ENCODE measurements at regions not wholly inside any gene's neighbourhood (a gene's known extent, or its start where the extent isn't known, plus 50 kb on each side); places are given as distances from the start of the nearest gene placed in this dataset.

DNA sequence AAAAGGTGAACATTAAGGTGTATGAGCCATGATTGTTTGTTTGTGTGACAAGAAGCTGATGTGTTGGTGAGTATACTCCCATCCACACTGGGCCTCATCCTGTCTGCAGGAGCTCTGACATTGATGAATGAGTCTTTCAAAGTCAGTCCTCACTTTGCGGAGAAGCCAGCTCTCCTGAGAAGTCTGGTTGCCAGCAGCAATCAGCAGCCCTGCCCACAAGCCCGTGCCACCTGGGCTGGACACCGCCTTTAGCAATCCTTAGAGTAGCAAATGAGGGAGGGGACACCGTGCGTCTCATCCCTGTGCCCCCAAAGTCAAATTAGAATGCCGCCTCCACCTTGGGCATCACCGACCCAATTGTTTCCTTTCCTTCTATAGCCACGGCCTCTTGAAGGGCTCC is 174.8 kb upstream of the NECTIN1 start:
- H2AFZ ChIP-seq (ENCODE audit: low read length): no peak overlapping the region
- no peak overlapping the region for H3K4me2 ChIP-seq (ENCODE audit: low read length)
- H3K9me2 ChIP-seq (ENCODE audit: low read depth, low read length): no peaks in the 10 kb centered on the region
- no peaks in the 10 kb centered on the region for H3K9me3 ChIP-seq (ENCODE audit: low read length)
- TF ChIP-seq EZH2 (IDR thresholded peaks at IDR 0.05; ENCODE audit: borderline replicate concordance, low read length): no peak
- TF ChIP-seq, protein P1, sequence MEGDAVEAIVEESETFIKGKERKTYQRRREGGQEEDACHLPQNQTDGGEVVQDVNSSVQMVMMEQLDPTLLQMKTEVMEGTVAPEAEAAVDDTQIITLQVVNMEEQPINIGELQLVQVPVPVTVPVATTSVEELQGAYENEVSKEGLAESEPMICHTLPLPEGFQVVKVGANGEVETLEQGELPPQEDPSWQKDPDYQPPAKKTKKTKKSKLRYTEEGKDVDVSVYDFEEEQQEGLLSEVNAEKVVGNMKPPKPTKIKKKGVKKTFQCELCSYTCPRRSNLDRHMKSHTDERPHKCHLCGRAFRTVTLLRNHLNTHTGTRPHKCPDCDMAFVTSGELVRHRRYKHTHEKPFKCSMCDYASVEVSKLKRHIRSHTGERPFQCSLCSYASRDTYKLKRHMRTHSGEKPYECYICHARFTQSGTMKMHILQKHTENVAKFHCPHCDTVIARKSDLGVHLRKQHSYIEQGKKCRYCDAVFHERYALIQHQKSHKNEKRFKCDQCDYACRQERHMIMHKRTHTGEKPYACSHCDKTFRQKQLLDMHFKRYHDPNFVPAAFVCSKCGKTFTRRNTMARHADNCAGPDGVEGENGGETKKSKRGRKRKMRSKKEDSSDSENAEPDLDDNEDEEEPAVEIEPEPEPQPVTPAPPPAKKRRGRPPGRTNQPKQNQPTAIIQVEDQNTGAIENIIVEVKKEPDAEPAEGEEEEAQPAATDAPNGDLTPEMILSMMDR (IDR thresholded peaks at IDR 0.05; ENCODE audit: low read length): no peak
- no peak overlapping the region for H3K4me3 ChIP-seq (ENCODE audit: low read depth, low read length, poor library complexity, severe bottlenecking)
- H3K9ac ChIP-seq (ENCODE audit: low read length): no peak overlapping the region
- no peak overlapping the region for H3K27ac ChIP-seq (ENCODE audit: low read depth, low read length, poor library complexity, severe bottlenecking)
- H3K36me3 ChIP-seq (ENCODE audit: insufficient read depth, low read length): no peaks in the 10 kb centered on the region
- no peaks in the 10 kb centered on the region for H3K4me1 ChIP-seq (ENCODE audit: insufficient read depth, low read length, severe bottlenecking)
- no peaks in the 10 kb centered on the region for H3K27me3 ChIP-seq (ENCODE audit: insufficient read depth, low read length)
- H3F3A ChIP-seq (ENCODE audit: insufficient read depth, low read length): no peaks in the 10 kb centered on the region
- no peaks in the 10 kb centered on the region for H4K20me1 ChIP-seq (ENCODE audit: insufficient read depth, low read length)
- no peaks in the 10 kb centered on the region for H3K79me2 ChIP-seq (ENCODE audit: insufficient read depth, low read length)

DNA sequence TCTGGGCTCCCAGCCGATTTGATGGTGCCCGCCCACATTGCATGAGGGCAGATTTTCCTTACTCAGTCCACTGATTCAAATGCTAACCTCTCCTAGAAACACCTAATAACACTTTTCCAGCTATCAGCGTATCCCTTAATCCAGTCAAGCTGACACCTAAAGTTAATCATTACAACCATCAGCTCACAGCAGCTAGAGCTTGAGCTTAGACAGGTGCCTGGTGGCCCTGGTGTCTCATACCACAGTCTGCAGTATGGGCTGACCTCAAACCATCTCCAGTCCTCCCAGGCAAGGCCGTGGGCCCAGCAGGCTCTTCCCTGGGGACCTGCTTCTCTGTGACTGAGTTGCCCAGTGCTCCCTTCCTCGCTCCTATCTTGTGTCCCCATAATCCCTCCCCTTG is 174.4 kb upstream of the NECTIN1 start:
- H3K27me3 ChIP-seq (ENCODE audit: insufficient read depth, low read length): no peaks in the 10 kb centered on the region
- TF ChIP-seq, protein P1 (IDR thresholded peaks at IDR 0.05; ENCODE audit: low read length): no peak
- no peak for TF ChIP-seq EZH2 (IDR thresholded peaks at IDR 0.05; ENCODE audit: borderline replicate concordance, low read length)
- H3K4me1 ChIP-seq (ENCODE audit: insufficient read depth, low read length, severe bottlenecking): no peaks in the 10 kb centered on the region
- H3K27ac ChIP-seq (ENCODE audit: low read depth, low read length, poor library complexity, severe bottlenecking): no peak overlapping the region
- H3K4me3 ChIP-seq (ENCODE audit: low read depth, low read length, poor library complexity, severe bottlenecking): no peak overlapping the region
- no peak overlapping the region for H3K4me2 ChIP-seq (ENCODE audit: low read length)
- no peak overlapping the region for H3K9ac ChIP-seq (ENCODE audit: low read length)
- H3F3A ChIP-seq (ENCODE audit: insufficient read depth, low read length): no peaks in the 10 kb centered on the region
- no peaks in the 10 kb centered on the region for H4K20me1 ChIP-seq (ENCODE audit: insufficient read depth, low read length)
- H3K36me3 ChIP-seq (ENCODE audit: insufficient read depth, low read length): no peaks in the 10 kb centered on the region
- H2AFZ ChIP-seq (ENCODE audit: low read length): no peak overlapping the region
- H3K79me2 ChIP-seq (ENCODE audit: insufficient read depth, low read length): no peaks in the 10 kb centered on the region
- no peaks in the 10 kb centered on the region for H3K9me3 ChIP-seq (ENCODE audit: low read length)
- H3K9me2 ChIP-seq (ENCODE audit: low read depth, low read length): no peaks in the 10 kb centered on the region

DNA sequence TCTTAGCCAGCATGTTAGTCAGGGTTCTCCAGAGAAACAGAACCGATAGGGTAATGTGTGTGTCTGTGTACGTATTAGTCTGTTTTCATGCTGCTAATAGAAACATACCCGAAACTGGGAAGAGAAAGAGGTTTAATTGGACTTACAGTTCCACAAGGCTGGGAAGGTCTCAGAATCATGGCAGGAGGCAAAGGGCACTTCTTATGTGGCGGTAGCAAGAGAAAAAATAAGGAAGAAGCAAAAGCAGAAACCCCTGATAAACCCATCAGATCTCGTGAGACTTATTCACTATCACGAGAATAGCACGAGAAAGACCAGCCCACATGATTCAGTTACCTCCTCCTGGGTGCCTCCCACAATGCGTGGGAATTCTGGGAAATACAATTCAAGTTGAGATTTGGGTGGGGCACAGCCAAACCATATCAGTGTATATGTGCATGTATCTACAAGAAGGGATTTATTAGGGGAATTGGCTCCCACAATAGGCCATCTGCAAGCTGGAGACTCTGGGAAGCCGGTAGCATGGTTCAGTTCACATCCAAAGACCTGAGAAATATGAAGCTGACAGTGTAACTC is 173.7 kb upstream of the NECTIN1 start:
- Histone ChIP-seq H3K4me1 (ENCODE audit: insufficient read depth, low read length, severe bottlenecking) (no peaks in the 10 kb centered on the region), H3K9me2 (ENCODE audit: low read depth, low read length) (no peaks in the 10 kb centered on the region), H3K4me2 (ENCODE audit: low read length) (no peak overlapping the region), H4K20me1 (ENCODE audit: insufficient read depth, low read length) (no peaks in the 10 kb centered on the region), H3K27ac (ENCODE audit: low read depth, low read length, poor library complexity, severe bottlenecking) (no peak overlapping the region), H3F3A (ENCODE audit: insufficient read depth, low read length) (no peaks in the 10 kb centered on the region), H3K9me3 (ENCODE audit: low read length) (no peaks in the 10 kb centered on the region), H3K36me3 (ENCODE audit: insufficient read depth, low read length) (no peaks in the 10 kb centered on the region), H3K79me2 (ENCODE audit: insufficient read depth, low read length) (no peaks in the 10 kb centered on the region), H3K27me3 (ENCODE audit: insufficient read depth, low read length) (no peaks in the 10 kb centered on the region), H2AFZ (ENCODE audit: low read length) (no peak overlapping the region), H3K4me3 (ENCODE audit: low read depth, low read length, poor library complexity, severe bottlenecking) (no peak overlapping the region), H3K9ac (ENCODE audit: low read length) (no peak overlapping the region)
- TF ChIP-seq, protein P1 (IDR thresholded peaks at IDR 0.05; ENCODE audit: low read length): no peak
- TF ChIP-seq EZH2 (IDR thresholded peaks at IDR 0.05; ENCODE audit: borderline replicate concordance, low read length): no peak

Measured in OCI-LY1 (cell line).